IMR-90 (cell line): ENCODE measurements at regions not wholly inside any gene's neighbourhood (a gene's known extent, or its start where the extent isn't known, plus 50 kb on each side); places are given as distances from the start of the nearest gene placed in this dataset.

Experiments
- ATAC-seq: fragments of 200-7000 bp; cut with Tn5 transposase; 2 replicates; pipeline ENCODE4 v1.9.1; 2020; ENCODE audit warnings: low read depth, mild to moderate bottlenecking, moderate library complexity
- BruUV-seq: library from RNA; stranded (reverse); fragments of 400-500 nt; replicated peaks from 2 replicates; lab custom pipeline; 2021; lab: Mats Ljungman, UMichigan
- CTCF ChIA-PET: fragments of 300-600 bp; formaldehyde crosslinking; extraction: SDS; loops from one replicate; lab custom pipeline; 2021; ENCODE audit warnings: antibody characterized with exemption; lab: Yijun Ruan, JAX
- POLR2A ChIA-PET: fragments of 300-600 bp; sonication (Branson Sonifier 250); formaldehyde crosslinking; loops from one replicate; lab custom pipeline; 2022; ENCODE audit warnings: antibody characterized with exemption; ENCODE audit not compliant: unreplicated experiment; lab: Charles Lee
- DNase-seq: peaks from one replicate; pipeline ENCODE4 v3.0.0; 2013
- H2AFZ ChIP-seq: replicated peaks from 2 replicates; pipeline ENCODE3; 2013; ENCODE audit warnings: low read length, mild to moderate bottlenecking; ENCODE audit not compliant: poor library complexity
- H2AK5ac ChIP-seq: 2 replicates; pipeline ENCODE4 v1.6.1; 2013; ENCODE audit warnings: low read depth, low read length, inconsistent platforms
- H2AK9ac ChIP-seq: replicated peaks from 2 replicates; pipeline ENCODE3; 2013; ENCODE audit warnings: mild to moderate bottlenecking, low read depth, low read length, moderate library complexity; ENCODE audit not compliant: poor library complexity
- H2BK120ac ChIP-seq: 2 replicates; pipeline ENCODE4 v1.6.1; 2013; ENCODE audit warnings: low read depth, low read length, inconsistent platforms
- H2BK15ac ChIP-seq: 3 replicates; pipeline ENCODE4 v1.6.1; 2013; ENCODE audit warnings: low read depth, low read length, inconsistent platforms
- H2BK20ac ChIP-seq: 2 replicates; pipeline ENCODE4 v1.6.1; 2013; ENCODE audit warnings: low read depth, mild to moderate bottlenecking, inconsistent platforms, low read length, moderate library complexity
- H2BK5ac ChIP-seq: 2 replicates; pipeline ENCODE4 v1.6.1; 2013; ENCODE audit warnings: mild to moderate bottlenecking, low read depth, low read length, inconsistent platforms; ENCODE audit not compliant: poor library complexity, severe bottlenecking
- H3K14ac ChIP-seq: replicated peaks from 2 replicates; pipeline ENCODE4 v1.6.1; 2013; ENCODE audit warnings: low read depth, low read length, inconsistent platforms
- H3K18ac ChIP-seq: 2 replicates; pipeline ENCODE4 v1.6.1; 2013; ENCODE audit warnings: low read depth, low read length, control low read depth
- H3K23ac ChIP-seq: 2 replicates; pipeline ENCODE4 v1.6.1; 2013; ENCODE audit warnings: low read depth, low read length, inconsistent platforms
- H3K27ac ChIP-seq: 2 replicates; pipeline ENCODE4 v1.5.1; 2013; ENCODE audit warnings: mild to moderate bottlenecking, control low read depth, low read length; ENCODE audit not compliant: insufficient read depth
- H3K27me3 ChIP-seq: 2 replicates; pipeline ENCODE4 v1.6.1; 2013; ENCODE audit warnings: low read length; ENCODE audit not compliant: control insufficient read depth, insufficient read depth
- H3K36me3 ChIP-seq: 2 replicates; pipeline ENCODE4 v1.6.1; 2013; ENCODE audit warnings: low read length, mixed read lengths; ENCODE audit not compliant: control insufficient read depth, insufficient read depth
- H3K4ac ChIP-seq: 2 replicates; pipeline ENCODE4 v1.6.1; 2013; ENCODE audit warnings: low read depth, low read length, inconsistent platforms
- H3K4me1 ChIP-seq: 2 replicates; pipeline ENCODE4 v1.6.1; 2013; ENCODE audit warnings: low read length, mixed read lengths; ENCODE audit not compliant: control insufficient read depth, insufficient read depth
- H3K4me2 ChIP-seq: 2 replicates; pipeline ENCODE4 v1.6.1; 2013; ENCODE audit warnings: low read depth, mild to moderate bottlenecking, control low read depth, low read length, moderate library complexity
- H3K4me3 ChIP-seq: 2 replicates; pipeline ENCODE4 v1.5.1; 2013; ENCODE audit warnings: low read depth, mild to moderate bottlenecking, control low read depth, low read length, moderate library complexity; ENCODE audit not compliant: insufficient read depth
- H3K56ac ChIP-seq: 2 replicates; pipeline ENCODE4 v1.6.1; 2013; ENCODE audit warnings: low read length, inconsistent platforms; ENCODE audit not compliant: insufficient read depth; ENCODE audit errors: extremely low read depth
- H3K79me1 ChIP-seq, 2 experiments: 2 replicates each; pipeline ENCODE4 v1.6.1; 2013; ENCODE audit warnings: low read length in 2 of 2, inconsistent platforms in 1 of 2, low read depth in 1 of 2
- H3K9ac ChIP-seq: 2 replicates; pipeline ENCODE4 v1.6.1; 2013; ENCODE audit warnings: low read depth, low read length, control low read depth
- H3K9me1 ChIP-seq: 2 replicates; pipeline ENCODE4 v1.6.1; 2013; ENCODE audit warnings: low read length, inconsistent platforms; ENCODE audit not compliant: insufficient read depth
- H3K9me3 ChIP-seq: 2 replicates; pipeline ENCODE4 v1.6.1; 2013; ENCODE audit warnings: low read length; ENCODE audit not compliant: control insufficient read depth, insufficient read depth
- H4K20me1 ChIP-seq: 2 replicates; pipeline ENCODE4 v1.6.1; 2013; ENCODE audit warnings: low read length, inconsistent platforms; ENCODE audit not compliant: insufficient read depth
- H4K5ac ChIP-seq: 2 replicates; pipeline ENCODE4 v1.6.1; 2013; ENCODE audit warnings: mild to moderate bottlenecking, low read depth, low read length, control low read depth
- H4K8ac ChIP-seq, 2 experiments: 2 replicates each; pipeline ENCODE4 v1.6.1; 2013; ENCODE audit warnings: low read depth in 2 of 2, low read length in 2 of 2, control low read depth in 1 of 2, inconsistent platforms in 1 of 2
- H4K91ac ChIP-seq: 2 replicates; pipeline ENCODE4 v1.6.1; 2013; ENCODE audit warnings: low read depth, low read length, inconsistent platforms; ENCODE audit not compliant: insufficient read depth
- MAFK ChIP-seq: IDR thresholded peaks from 2 replicates; pipeline ENCODE4 v1.6.1; 2012; ENCODE audit warnings: low read depth, low read length, improper control_type of control experiment
- SMC3 ChIP-seq: fragments of 150-350 bp; IDR thresholded peaks from 2 replicates; pipeline ENCODE4 v1.6.1; 2016; ENCODE audit warnings: low read depth, mild to moderate bottlenecking, antibody characterized with exemption, low read length, moderate library complexity
- WGBS, 2 experiments: methylation state at CpG; one replicate each; pipeline versions ENCODE4 v1.1.5 to v1.1.7; 2013; ENCODE audit warnings: missing lambda C conversion rate in 2 of 2; ENCODE audit not compliant: insufficient read length in 1 of 2; ENCODE audit errors: extremely low coverage in 2 of 2; 5-methylcytosine and 5-hydroxymethylcytosine counted together
- dilution Hi-C: fragments of 300-500 bp; cut with HindIII; formaldehyde crosslinking; loops from one replicate; pipeline ENCODE4 v1.14.3; 2018; ENCODE audit warnings: low sequenced_read_pairs; ENCODE audit not compliant: unreplicated experiment
- in situ Hi-C: fragments of 300-500 bp; cut with MboI; formaldehyde crosslinking; loops from 3 replicates; pipeline ENCODE4 v1.14.3; 2019; ENCODE audit warnings: low sequenced_read_pairs, inconsistent platforms, mixed read lengths
- intact Hi-C: fragments of 100-400 bp; cut with micrococcal nuclease; formaldehyde crosslinking; loops from 2 replicates; pipeline ENCODE4 v1.10.0; 2022

DNA sequence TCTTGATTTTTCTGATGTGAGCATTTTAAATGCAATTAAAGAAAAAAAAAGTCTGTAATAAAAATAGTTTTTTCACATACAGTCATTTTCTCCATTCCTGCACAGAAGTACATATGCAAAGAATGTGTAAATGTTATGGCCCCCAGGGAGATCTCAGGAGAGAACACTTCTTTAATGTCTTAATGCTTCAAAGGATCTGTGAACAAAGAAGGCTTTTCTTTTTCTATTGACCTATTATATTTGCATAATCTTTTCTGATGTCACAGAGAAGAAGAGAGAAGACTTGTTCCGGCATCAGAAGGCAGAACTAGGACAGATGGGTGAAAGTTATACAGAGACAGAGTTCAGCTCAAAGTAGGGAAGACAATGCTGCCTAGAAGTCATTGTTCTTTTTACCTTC is 413.5 kb upstream of the STXBP6 start:
- POLR2A ChIA-PET, result no interaction called here
- Histone ChIP-seq H3K4me1 (no peaks in the 10 kb centered on the region), H2BK15ac (no peak overlapping the region), H4K8ac (no peak overlapping the region), H3K9me1 (no peaks in the 10 kb centered on the region), H3K27ac (no peak overlapping the region), H2BK5ac (no peak overlapping the region), H2BK120ac (no peak overlapping the region), H3K4ac (no peak overlapping the region), H3K18ac (no peak overlapping the region), H4K5ac (no peak overlapping the region), H3K36me3 (no peaks in the 10 kb centered on the region), H3K4me3 (no peak overlapping the region), H3K9me3 (peaks cover 14% of the 10 kb centered on the region), H2AK5ac (no peak overlapping the region), H3K23ac (no peak overlapping the region), H3K14ac (no peak overlapping the region), H3K79me1 (no peaks in the 10 kb centered on the region), H4K91ac (no peak overlapping the region), H3K9ac (no peak overlapping the region), H3K27me3 (no peaks in the 10 kb centered on the region), H2BK20ac (no peak overlapping the region), H3K4me2 (no peak overlapping the region), H3K56ac (no peak overlapping the region), H2AK9ac (no peak overlapping the region), H2AFZ (no peak overlapping the region), H4K20me1 (no peaks in the 10 kb centered on the region)
- dilution Hi-C loops, result no loop called here
- no TSS peak for BruUV-seq
- no CpG with 5 or more reads among the region's 1 CpG for WGBS, 2 experiments
- CTCF ChIA-PET, result no interaction called here
- ATAC-seq (no peak), DNase-seq (no peak)
- no peak for TF ChIP-seq SMC3
- no peak for TF ChIP-seq MAFK
- in situ Hi-C loops, result no loop called here
- intact Hi-C loops, result loop anchor here (5.0 kb wide), 1 partner anchor 774 kb away; no protein-coding TSS in a partner anchor
